K562 (cell line): ENCODE measurements at regions not wholly inside any gene's neighbourhood (a gene's known extent, or its start where the extent isn't known, plus 50 kb on each side); places are given as distances from the start of the nearest gene placed in this dataset.

ENCODE experiments used
- ATAC-seq: fragments of 200-7000 bp; cut with Tn5 transposase; 3 replicates; pipeline ENCODE4 v1.9.1; 2020; ENCODE audit warnings: moderate library complexity
- BruUV-seq: library from RNA; stranded (reverse); fragments of 400-500 nt; replicated peaks from 2 replicates; lab custom pipeline; 2021; lab: Mats Ljungman, UMichigan
- CTCF ChIA-PET: fragments of 300-600 bp; formaldehyde crosslinking; extraction: SDS; loops from one replicate; lab custom pipeline; 2021; ENCODE audit warnings: low intra/inter-chr PET ratio; lab: Yijun Ruan, JAX
- POLR2A ChIA-PET: fragments of 300-600, 350-650 bp; sonication (Branson Sonifier 250); formaldehyde crosslinking; extraction: SDS; loops from one replicate; lab custom pipeline; 2021; ENCODE audit warnings: antibody characterized with exemption, inconsistent platforms; lab: Yijun Ruan, JAX
- DNase-seq, 4 experiments: peaks; one replicate each; pipeline versions ENCODE4 v3.0.0 to v3.0.0-alpha.2; 2011 to 2018; ENCODE audit warnings: low spot score in 3 of 4, mixed read lengths in 3 of 4; ENCODE audit errors: extremely low read depth in 1 of 4
- FAIRE-seq: peaks from 2 replicates; lab custom pipeline; 2011; peaks lifted over from hg19 to GRCh38; lab: Jason Lieb, UNC
- H2AFZ ChIP-seq: 2 replicates; pipeline ENCODE4 v1.6.0; 2011; ENCODE audit warnings: low read depth, low read length, control low read depth, inconsistent platforms
- H3K27ac ChIP-seq: fragments of 200-600 bp; 3 replicates; pipeline ENCODE4 v1.8.0; 2011; ENCODE audit warnings: low read depth, mild to moderate bottlenecking, control low read depth, inconsistent platforms, low read length, moderate library complexity, mixed read lengths; ENCODE audit errors: extremely low read depth
- H3K27me3 ChIP-seq, 2 experiments: fragments of 300-600 bp in 1 of 2; 2 replicates in 1 of 2; 3 replicates in 1 of 2; pipeline versions ENCODE4 v1.6.0 to v1.8.0; 2011; ENCODE audit warnings: inconsistent platforms in 2 of 2, low read length in 2 of 2, mild to moderate bottlenecking in 1 of 2, mixed read lengths in 1 of 2, moderate library complexity in 1 of 2; ENCODE audit not compliant: control insufficient read depth in 2 of 2, insufficient read depth in 2 of 2
- H3K36me3 ChIP-seq: fragments of 300-600 bp; 3 replicates; pipeline ENCODE4 v1.8.0; 2011; ENCODE audit warnings: mild to moderate bottlenecking, low read length, inconsistent platforms; ENCODE audit not compliant: control insufficient read depth, insufficient read depth
- H3K4me1 ChIP-seq, 2 experiments: fragments of 200-600 bp in 1 of 2; replicated peaks in 1 of 2; 2 replicates in 1 of 2; 3 replicates in 1 of 2; pipeline versions ENCODE4 v1.5.1 to v1.8.0; 2011; ENCODE audit warnings: inconsistent platforms in 2 of 2, low read length in 2 of 2, mild to moderate bottlenecking in 1 of 2, mixed read lengths in 1 of 2, moderate library complexity in 1 of 2; ENCODE audit not compliant: control insufficient read depth in 2 of 2, insufficient read depth in 2 of 2
- H3K4me2 ChIP-seq: 2 replicates; pipeline ENCODE4 v1.6.1; 2011; ENCODE audit warnings: low read length, control low read depth, inconsistent platforms, mixed read lengths; ENCODE audit not compliant: insufficient read depth
- H3K4me3 ChIP-seq: fragments of 200-600 bp; sonication (generic), shearing (Covaris generic); 2 replicates; pipeline ENCODE4 v1.5.1; 2016; ENCODE audit warnings: control low read depth, inconsistent platforms
- H3K79me2 ChIP-seq: fragments of 200-600 bp; 3 replicates; pipeline ENCODE4 v1.8.0; 2011; ENCODE audit warnings: low read length, inconsistent platforms; ENCODE audit not compliant: control insufficient read depth, insufficient read depth
- H3K9ac ChIP-seq, 2 experiments: 2 replicates each; pipeline versions ENCODE4 v1.6.0 to v1.6.1; 2011; ENCODE audit warnings: low read depth in 2 of 2, low read length in 2 of 2, control low read depth in 1 of 2, inconsistent platforms in 1 of 2, mild to moderate bottlenecking in 1 of 2, mixed read lengths in 1 of 2; ENCODE audit not compliant: insufficient read depth in 1 of 2
- H3K9me1 ChIP-seq: one replicate; pipeline ENCODE4 v1.6.0; 2011; ENCODE audit warnings: inconsistent platforms, mild to moderate bottlenecking, low read length, moderate library complexity; ENCODE audit not compliant: control insufficient read depth, insufficient read depth
- H3K9me3 ChIP-seq: replicated peaks from 2 replicates; pipeline ENCODE4 v1.5.1; 2011; ENCODE audit warnings: low read depth, low read length, inconsistent platforms; ENCODE audit not compliant: control insufficient read depth, insufficient read depth
- H4K20me1 ChIP-seq: replicated peaks from 2 replicates; pipeline ENCODE4 v1.6.1; 2011; ENCODE audit warnings: low read length, inconsistent platforms, mixed read lengths; ENCODE audit not compliant: control insufficient read depth, insufficient read depth
- E2F4 ChIP-seq: sonication (generic); formaldehyde crosslinking; IDR thresholded peaks from 2 replicates; pipeline ENCODE4 v1.8.0; 2022; ENCODE audit warnings: mild to moderate bottlenecking, low read depth, missing genetic modification reagents
- ID3 ChIP-seq, 2 experiments: fragments of 250-450 bp in 1 of 2; fragments of 450-650 bp in 1 of 2; sonication (Bioruptor Pico) in 1 of 2; IDR thresholded peaks; 2 replicates each; pipeline versions ENCODE4 v1.6.1 to v1.8.0; 2016 to 2021; ENCODE audit warnings: mild to moderate bottlenecking in 2 of 2, moderate library complexity in 2 of 2, missing compliant biosample characterization in 1 of 2, missing genetic modification characterization in 1 of 2
- RAD21 ChIP-seq, 2 experiments: fragments of 250-450 bp in 1 of 2; fragments of 450-650 bp in 1 of 2; sonication (Bioruptor Pico) in 1 of 2; formaldehyde crosslinking in 1 of 2; IDR thresholded peaks in 1 of 2; conservative IDR thresholded peaks in 1 of 2; 2 replicates each; pipeline versions ENCODE4 v1.4.0 to v1.8.0; 2020 to 2022; ENCODE audit warnings: mild to moderate bottlenecking in 2 of 2, moderate library complexity in 1 of 2
- ZBTB11 ChIP-seq, 3 experiments: fragments of 200-800 bp in 1 of 3; fragments of 250-450 bp in 1 of 3; fragments of 450-650 bp in 1 of 3; sonication (Bioruptor Pico) in 1 of 3; sonication (Bioruptor generic) in 1 of 3; formaldehyde crosslinking in 1 of 3; IDR thresholded peaks; 2 replicates each; pipeline versions ENCODE4 v1.6.1 to v1.8.0; 2016 to 2022; ENCODE audit warnings: mild to moderate bottlenecking in 2 of 3, missing genetic modification characterization in 2 of 3, missing compliant biosample characterization in 1 of 3, moderate library complexity in 1 of 3
- WGBS: fragments of 100-300 bp; shearing (Covaris generic); methylation state at CpG from one replicate; pipeline ENCODE4 v1.1.6; 2016; ENCODE audit warnings: low coverage, mixed read lengths; ENCODE audit not compliant: insufficient coverage; ENCODE audit errors: missing lambda C conversion rate; 5-methylcytosine and 5-hydroxymethylcytosine counted together
- in situ Hi-C: fragments of 300-500 bp; cut with MboI; formaldehyde crosslinking; loops from 4 replicates; pipeline ENCODE4 v1.15.0; 2018; ENCODE audit warnings: inconsistent platforms, mixed read lengths
- intact Hi-C: fragments of 100-400 bp; cut with micrococcal nuclease; formaldehyde crosslinking; loops from 2 replicates; pipeline ENCODE4 v1.14.2; 2022
- TF ChIP-seq, protein P1 (sequence below), 3 experiments: IDR thresholded peaks in 2 of 3; conservative IDR thresholded peaks in 1 of 3; 2 replicates each; pipeline ENCODE4 v1.5.1; 2011 to 2012; ENCODE audit warnings: low read length in 3 of 3, mild to moderate bottlenecking in 3 of 3, control low read depth in 2 of 3, improper control_type of control experiment in 1 of 3, inconsistent platforms in 1 of 3, low read depth in 1 of 3, mixed read lengths in 1 of 3, moderate library complexity in 1 of 3; ENCODE audit not compliant: insufficient read depth in 2 of 3

GRCh38 chr16:6165330-6165979, 1067.9 kb upstream of the EEF2KMT start:
- intact Hi-C loops, result no loop called here
- no TSS peak for BruUV-seq

More at GRCh38 chr16:6165330-6165979, 1067.9 kb upstream of the EEF2KMT start:
- Histone ChIP-seq H4K20me1 (no peaks in the 10 kb centered on the region), H3K9me1 (no peaks in the 10 kb centered on the region), H3K27ac (no peak overlapping the region), H3K9me3 (no peaks in the 10 kb centered on the region), H3K36me3 (no peaks in the 10 kb centered on the region), H2AFZ (no peak overlapping the region), H3K9ac (no peak overlapping the region), H3K4me2 (no peak overlapping the region), H3K79me2 (no peaks in the 10 kb centered on the region), H3K27me3 (peaks cover 0 to 6% of the 10 kb centered on the region in 2 experiments; a peak in 1 of 5 replicates), H3K4me1 (no peaks in the 10 kb centered on the region), H3K4me3 (no peak overlapping the region)
- ATAC-seq (no peak), DNase-seq (peak in 1 of 4 experiments; percentile 5), FAIRE-seq (no peak)
- ChIA-PET POLR2A (interaction anchor here (0.6 kb wide), 1 partner anchor 507 kb away, joined by 3 read pairs; no protein-coding TSS in a partner anchor), CTCF (no interaction called here)
- in situ Hi-C loops, result no loop called here
- under 1% methylated on average over 11 of the region's 11 CpGs for WGBS
- TF ChIP-seq RAD21 (CRISPR knock-in tag; conservative IDR thresholded peaks at IDR 0.05 in 1 of 2, IDR thresholded peaks at IDR 0.05 in 1 of 2), result 0 out of 4 replicates have a peak, but pooled peaks of 1 of the 2 experiments have one; percentile 15
- no peak for TF ChIP-seq ZBTB11 (CRISPR knock-in tag; IDR thresholded peaks at IDR 0.05)
- TF ChIP-seq, protein P1, sequence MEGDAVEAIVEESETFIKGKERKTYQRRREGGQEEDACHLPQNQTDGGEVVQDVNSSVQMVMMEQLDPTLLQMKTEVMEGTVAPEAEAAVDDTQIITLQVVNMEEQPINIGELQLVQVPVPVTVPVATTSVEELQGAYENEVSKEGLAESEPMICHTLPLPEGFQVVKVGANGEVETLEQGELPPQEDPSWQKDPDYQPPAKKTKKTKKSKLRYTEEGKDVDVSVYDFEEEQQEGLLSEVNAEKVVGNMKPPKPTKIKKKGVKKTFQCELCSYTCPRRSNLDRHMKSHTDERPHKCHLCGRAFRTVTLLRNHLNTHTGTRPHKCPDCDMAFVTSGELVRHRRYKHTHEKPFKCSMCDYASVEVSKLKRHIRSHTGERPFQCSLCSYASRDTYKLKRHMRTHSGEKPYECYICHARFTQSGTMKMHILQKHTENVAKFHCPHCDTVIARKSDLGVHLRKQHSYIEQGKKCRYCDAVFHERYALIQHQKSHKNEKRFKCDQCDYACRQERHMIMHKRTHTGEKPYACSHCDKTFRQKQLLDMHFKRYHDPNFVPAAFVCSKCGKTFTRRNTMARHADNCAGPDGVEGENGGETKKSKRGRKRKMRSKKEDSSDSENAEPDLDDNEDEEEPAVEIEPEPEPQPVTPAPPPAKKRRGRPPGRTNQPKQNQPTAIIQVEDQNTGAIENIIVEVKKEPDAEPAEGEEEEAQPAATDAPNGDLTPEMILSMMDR (IDR thresholded peaks at IDR 0.05 in 2 of 3, conservative IDR thresholded peaks at IDR 0.05 in 1 of 3; ENCODE audit: insufficient read depth in 2 of 3, low read depth in 1 of 3, low read length in 3 of 3), result 0 out of 6 replicates have a peak, but pooled peaks of 1 of the 3 experiments have one; percentile 22
- no peak for TF ChIP-seq ID3 (CRISPR knock-in tag; IDR thresholded peaks at IDR 0.05)
- TF ChIP-seq ID3 (tag; IDR thresholded peaks at IDR 0.05), result no peak
- TF ChIP-seq E2F4 (CRISPR knock-in tag), result no peak
